ENCODE measurements at regions not wholly inside any gene's neighbourhood (a gene's known extent, or its start where the extent isn't known, plus 50 kb on each side); places are given as distances from the start of the nearest gene placed in this dataset.

GRCh38 chr12:41629611-41630010 is 441.5 kb downstream of the PDZRN4 start:
- TF ChIP-seq POLR2A (IDR thresholded peaks at IDR 0.05; ENCODE audit: low read depth, low read length) (no peak), CTCF (conservative IDR thresholded peaks at IDR 0.05; ENCODE audit: low read depth, low read length) (no peak), CEBPB (IDR thresholded peaks at IDR 0.05; ENCODE audit: low read depth, low read length) (no peak), USF2 (IDR thresholded peaks at IDR 0.05; ENCODE audit: low read depth, low read length) (no peak), MAFK (IDR thresholded peaks at IDR 0.05; ENCODE audit: low read depth, low read length) (no peak), SMC3 (IDR thresholded peaks at IDR 0.05; ENCODE audit: low read depth, low read length) (no peak), RAD21 (IDR thresholded peaks at IDR 0.05; ENCODE audit: low read length) (no peak), CHD1 (IDR thresholded peaks at IDR 0.05; ENCODE audit: low read depth, low read length) (no peak), FOS (IDR thresholded peaks at IDR 0.05; ENCODE audit: low read depth, low read length) (no peak), RCOR1 (IDR thresholded peaks at IDR 0.05; ENCODE audit: insufficient replicate concordance, low read length) (no peak), BHLHE40 (IDR thresholded peaks at IDR 0.05; ENCODE audit: low read depth, low read length) (no peak), MXI1 (IDR thresholded peaks at IDR 0.05; ENCODE audit: borderline replicate concordance, low read depth, low read length) (no peak), RFX5 (IDR thresholded peaks at IDR 0.05; ENCODE audit: low read depth, low read length) (no peak)
- TF ChIP-seq, protein P1, sequence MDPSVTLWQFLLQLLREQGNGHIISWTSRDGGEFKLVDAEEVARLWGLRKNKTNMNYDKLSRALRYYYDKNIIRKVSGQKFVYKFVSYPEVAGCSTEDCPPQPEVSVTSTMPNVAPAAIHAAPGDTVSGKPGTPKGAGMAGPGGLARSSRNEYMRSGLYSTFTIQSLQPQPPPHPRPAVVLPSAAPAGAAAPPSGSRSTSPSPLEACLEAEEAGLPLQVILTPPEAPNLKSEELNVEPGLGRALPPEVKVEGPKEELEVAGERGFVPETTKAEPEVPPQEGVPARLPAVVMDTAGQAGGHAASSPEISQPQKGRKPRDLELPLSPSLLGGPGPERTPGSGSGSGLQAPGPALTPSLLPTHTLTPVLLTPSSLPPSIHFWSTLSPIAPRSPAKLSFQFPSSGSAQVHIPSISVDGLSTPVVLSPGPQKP (IDR thresholded peaks at IDR 0.05; ENCODE audit: borderline replicate concordance, low read depth, low read length), result no peak

Measured in IMR-90 (cell line).